Trophoblast cell (in vitro differentiated cells and primary cell): ENCODE measurements at regions not wholly inside any gene's neighbourhood (a gene's known extent, or its start where the extent isn't known, plus 50 kb on each side); places are given as distances from the start of the nearest gene placed in this dataset.
"Not testable (repeated sequence)": the region's sequence is repeated elsewhere in the genome, so short reads cannot be mapped to it uniquely, and the experiment has no call there.

Source experiments
- DNase-seq, 2 donors: peaks; one replicate each; pipeline ENCODE4 v3.0.0-alpha.2; 2016
- H2AFZ ChIP-seq: 2 replicates; pipeline ENCODE4 v1.6.1; 2013; ENCODE audit warnings: low read length, moderate library complexity, mild to moderate bottlenecking; ENCODE audit not compliant: insufficient read depth, poor library complexity
- H2AK5ac ChIP-seq: 2 replicates; pipeline ENCODE4 v1.6.1; 2013; ENCODE audit warnings: mild to moderate bottlenecking, low read length
- H2BK120ac ChIP-seq: 2 replicates; pipeline ENCODE4 v1.6.1; 2013; ENCODE audit warnings: low read length, mild to moderate bottlenecking, moderate library complexity; ENCODE audit not compliant: insufficient read depth, poor library complexity
- H2BK12ac ChIP-seq: 2 replicates; pipeline ENCODE4 v1.6.1; 2013; ENCODE audit warnings: mild to moderate bottlenecking, low read length, moderate library complexity
- H2BK5ac ChIP-seq: 2 replicates; pipeline ENCODE4 v1.6.1; 2013; ENCODE audit warnings: low read length, low read depth, moderate library complexity, mild to moderate bottlenecking; ENCODE audit not compliant: poor library complexity
- H3K14ac ChIP-seq: 2 replicates; pipeline ENCODE4 v1.6.1; 2013; ENCODE audit warnings: mild to moderate bottlenecking, low read length
- H3K18ac ChIP-seq: 2 replicates; pipeline ENCODE4 v1.6.1; 2013; ENCODE audit warnings: mild to moderate bottlenecking, low read length
- H3K23ac ChIP-seq: 2 replicates; pipeline ENCODE4 v1.6.1; 2013; ENCODE audit warnings: low read length
- H3K27ac ChIP-seq: 2 replicates; pipeline ENCODE4 v1.5.1; 2013; ENCODE audit warnings: low read depth, mild to moderate bottlenecking, inconsistent platforms, low read length, moderate library complexity
- H3K27me3 ChIP-seq: 2 replicates; pipeline ENCODE4 v1.6.1; 2013; ENCODE audit warnings: inconsistent platforms, mild to moderate bottlenecking, low read length, moderate library complexity; ENCODE audit not compliant: insufficient read depth
- H3K36me3 ChIP-seq, 2 experiments: 1 replicate in 1 of 2; 2 replicates in 1 of 2; pipeline ENCODE4 v1.6.1; 2013; ENCODE audit warnings: low read length in 2 of 2, mild to moderate bottlenecking in 2 of 2, moderate library complexity in 1 of 2; ENCODE audit not compliant: insufficient read depth in 2 of 2, control insufficient read depth in 1 of 2
- H3K4ac ChIP-seq: 2 replicates; pipeline ENCODE4 v1.6.1; 2013; ENCODE audit warnings: low read depth, mild to moderate bottlenecking, low read length, moderate library complexity
- H3K4me1 ChIP-seq, 2 experiments: 1 replicate in 1 of 2; 2 replicates in 1 of 2; pipeline ENCODE4 v1.6.1; 2013; ENCODE audit warnings: low read length in 2 of 2, mild to moderate bottlenecking in 2 of 2, moderate library complexity in 1 of 2; ENCODE audit not compliant: insufficient read depth in 2 of 2, control insufficient read depth in 1 of 2
- H3K4me2 ChIP-seq: 2 replicates; pipeline ENCODE4 v1.6.1; 2013; ENCODE audit warnings: inconsistent platforms, mild to moderate bottlenecking, low read length, moderate library complexity
- H3K4me3 ChIP-seq: 2 replicates; pipeline ENCODE4 v1.5.1; 2013; ENCODE audit warnings: mild to moderate bottlenecking, low read depth, low read length, inconsistent platforms
- H3K79me1 ChIP-seq: one replicate; pipeline ENCODE4 v1.6.1; 2013; ENCODE audit warnings: low read length
- H3K79me2 ChIP-seq: 2 replicates; pipeline ENCODE4 v1.6.1; 2013; ENCODE audit warnings: low read length, mild to moderate bottlenecking; ENCODE audit not compliant: control insufficient read depth, insufficient read depth, poor library complexity
- H3K9ac ChIP-seq: 2 replicates; pipeline ENCODE4 v1.6.1; 2013; ENCODE audit warnings: mild to moderate bottlenecking, low read length
- H3K9me3 ChIP-seq: 2 replicates; pipeline ENCODE4 v1.6.1; 2013; ENCODE audit warnings: low read depth, mild to moderate bottlenecking, control low read depth, inconsistent platforms, low read length; ENCODE audit not compliant: insufficient read depth
- H4K12ac ChIP-seq: 2 replicates; pipeline ENCODE4 v1.6.1; 2013; ENCODE audit warnings: low read depth, mild to moderate bottlenecking, low read length, moderate library complexity
- H4K8ac ChIP-seq: 2 replicates; pipeline ENCODE4 v1.6.1; 2013; ENCODE audit warnings: low read depth, mild to moderate bottlenecking, low read length, moderate library complexity
- H4K91ac ChIP-seq: one replicate; pipeline ENCODE4 v1.6.1; 2013; ENCODE audit warnings: low read depth, mild to moderate bottlenecking, low read length, moderate library complexity
- WGBS: extraction: QIAGEN DNeasy Blood & Tissue Kit; methylation state at CpG from one replicate; pipeline ENCODE4 v1.1.7; 2013; ENCODE audit warnings: missing lambda C conversion rate; ENCODE audit not compliant: insufficient read length, insufficient coverage; ENCODE audit errors: extremely low coverage; 5-methylcytosine and 5-hydroxymethylcytosine counted together

- Histone ChIP-seq H3K4me3 (no peak overlapping the region), H3K79me2 (no peaks in the 10 kb centered on the region), H4K8ac (no peak overlapping the region), H3K36me3 (no peaks in the 10 kb centered on the region), H2BK12ac (no peak overlapping the region), H2BK120ac (no peak overlapping the region), H4K12ac (no peak overlapping the region), H3K4me1 (peaks cover 0 to 3% of the 10 kb centered on the region in 2 experiments), H3K9ac (no peak overlapping the region), H3K23ac (no peak overlapping the region), H3K27ac (no peak overlapping the region), H2AFZ (no peak overlapping the region), H4K91ac (no peak overlapping the region), H3K79me1 (no peaks in the 10 kb centered on the region), H3K18ac (no peak overlapping the region), H3K14ac (no peak overlapping the region), H3K4me2 (no peak overlapping the region), H3K9me3 (no peaks in the 10 kb centered on the region), H2AK5ac (no peak overlapping the region), H2BK5ac (no peak overlapping the region), H3K4ac (no peak overlapping the region), H3K27me3 (no peaks in the 10 kb centered on the region)
- no peak for DNase-seq
- WGBS = no CpG with 5 or more reads among the region's 1 CpG
Measured at GRCh38 chr12:25800101-25800500, 158.4 kb upstream of the RASSF8 start.

GRCh38 chr12:25801734-25802133, 156.7 kb upstream of the RASSF8 start:
- H2BK12ac ChIP-seq = no peak overlapping the region
- H3K9me3 ChIP-seq = no peaks in the 10 kb centered on the region
- H3K14ac ChIP-seq = no peak overlapping the region
- H3K4ac ChIP-seq = no peak overlapping the region
- no peak overlapping the region for H3K9ac ChIP-seq
- H3K4me2 ChIP-seq = no peak overlapping the region
- no peak overlapping the region for H3K18ac ChIP-seq
- no peak overlapping the region for H4K91ac ChIP-seq
- H2BK5ac ChIP-seq = no peak overlapping the region
- peaks cover 0 to 3% of the 10 kb centered on the region in 2 experiments for H3K4me1 ChIP-seq
- H2BK120ac ChIP-seq = no peak overlapping the region
- H2AFZ ChIP-seq = no peak overlapping the region
- whole genome bisulfite sequencing = no CpG with 5 or more reads among the region's 1 CpG
- H3K36me3 ChIP-seq = no peaks in the 10 kb centered on the region
- no peaks in the 10 kb centered on the region for H3K27me3 ChIP-seq
- no peak overlapping the region for H3K23ac ChIP-seq
- H4K8ac ChIP-seq = no peak overlapping the region
- no peak overlapping the region for H3K27ac ChIP-seq
- no peaks in the 10 kb centered on the region for H3K79me2 ChIP-seq
- no peak overlapping the region for H2AK5ac ChIP-seq
- H3K79me1 ChIP-seq = no peaks in the 10 kb centered on the region
- DNase-seq = no peak
- H3K4me3 ChIP-seq = no peak overlapping the region
- H4K12ac ChIP-seq = no peak overlapping the region

- no peak overlapping the region for H4K91ac ChIP-seq
- H3K4me1 ChIP-seq = peaks cover 0 to 3% of the 10 kb centered on the region in 2 experiments
- no peak overlapping the region for H4K12ac ChIP-seq
- H3K18ac ChIP-seq = no peak overlapping the region
- no peak overlapping the region for H2AFZ ChIP-seq
- no peak overlapping the region for H2BK5ac ChIP-seq
- H3K27ac ChIP-seq = no peak overlapping the region
- H3K4me2 ChIP-seq = no peak overlapping the region
- no peaks in the 10 kb centered on the region for H3K36me3 ChIP-seq
- H3K14ac ChIP-seq = no peak overlapping the region
- H3K79me2 ChIP-seq = no peaks in the 10 kb centered on the region
- no peak overlapping the region for H2AK5ac ChIP-seq
- no peak overlapping the region for H4K8ac ChIP-seq
- H3K23ac ChIP-seq = no peak overlapping the region
- no peaks in the 10 kb centered on the region for H3K27me3 ChIP-seq
- no peak overlapping the region for H2BK12ac ChIP-seq
- no peak overlapping the region for H3K9ac ChIP-seq
- H2BK120ac ChIP-seq = no peak overlapping the region
- H3K4me3 ChIP-seq = no peak overlapping the region
- no peaks in the 10 kb centered on the region for H3K9me3 ChIP-seq
- no peak overlapping the region for H3K4ac ChIP-seq
- H3K79me1 ChIP-seq = no peaks in the 10 kb centered on the region
- DNase-seq = no peak
Measured at GRCh38 chr12:25802143-25802542, 156.3 kb upstream of the RASSF8 start.

GRCh38 chr12:25803029-25803664, 155.3 kb upstream of the RASSF8 start:
- H2BK12ac ChIP-seq, H2AFZ ChIP-seq, H3K18ac ChIP-seq, H2BK120ac ChIP-seq, H3K4me3 ChIP-seq, H3K4me1 ChIP-seq, H4K91ac ChIP-seq, H3K27me3 ChIP-seq, H3K27ac ChIP-seq, H3K79me2 ChIP-seq, H2BK5ac ChIP-seq, H3K14ac ChIP-seq, H3K36me3 ChIP-seq, H3K9ac ChIP-seq, H4K8ac ChIP-seq, H3K23ac ChIP-seq, H3K4me2 ChIP-seq, H4K12ac ChIP-seq, H3K4ac ChIP-seq, H2AK5ac ChIP-seq, H3K9me3 ChIP-seq, H3K79me1 ChIP-seq, DNase-seq: not testable (repeated sequence)
- WGBS = no CpG with 5 or more reads among the region's 13 CpGs
